Ovary (tissue), 3 donors: ENCODE measurements at regions not wholly inside any gene's neighbourhood (a gene's known extent, or its start where the extent isn't known, plus 50 kb on each side); places are given as distances from the start of the nearest gene placed in this dataset.

Experiments
- CTCF ChIP-seq, 3 donors: fragments of 450-650 bp in 2 of 3; fragments of 200-600 bp in 1 of 3; IDR thresholded peaks; one replicate each; pipeline versions ENCODE4 v1.5.1 to v1.8.0; 2016 to 2022; ENCODE audit warnings: antibody characterized with exemption in 3 of 3, mild to moderate bottlenecking in 1 of 3
- EP300 ChIP-seq: sonication (generic); formaldehyde crosslinking; IDR thresholded peaks from one replicate; pipeline ENCODE4 v1.6.1; 2017; ENCODE audit warnings: antibody characterized with exemption
- POLR2A ChIP-seq: fragments of 450-650 bp; IDR thresholded peaks from one replicate; pipeline ENCODE4 v1.6.1; 2017; ENCODE audit warnings: antibody characterized with exemption, mild to moderate bottlenecking, moderate library complexity
- donor health status: DM: no; HTN: no; CAD: no.

GRCh38 chr7:136272934-136273333 lies 295.8 kb upstream of the MTPN start:
- TF ChIP-seq CTCF (IDR thresholded peaks at IDR 0.05) (no peak), POLR2A (no peak), EP300 (no peak)
